GM19463 (cell line): ENCODE measurements at regions not wholly inside any gene's neighbourhood (a gene's known extent, or its start where the extent isn't known, plus 50 kb on each side); places are given as distances from the start of the nearest gene placed in this dataset.
"Not testable (repeated sequence)": the region's sequence is repeated elsewhere in the genome, so short reads cannot be mapped to it uniquely, and the experiment has no call there.

Experiments used
- ATAC-seq: cut with Tn5 transposase; IDR thresholded peaks from one replicate; pipeline ENCODE4 v1.9.1; 2021; ENCODE audit warnings: mild to moderate bottlenecking, moderate library complexity; ENCODE audit not compliant: unreplicated experiment

- no peak for ATAC-seq
Measured at GRCh38 chr11:38751421-38751820, 2153.4 kb upstream of the RAG2 start.

- ATAC-seq = not testable (repeated sequence)
Measured at GRCh38 chr11:38746516-38746915, 2148.5 kb upstream of the RAG2 start.

GRCh38 chr11:38723361-38723760, 2125.3 kb upstream of the RAG2 start:
- no peak for ATAC-seq

GRCh38 chr11:38721586-38722315, 2123.7 kb upstream of the RAG2 start:
- ATAC-seq = no peak

GRCh38 chr11:38718659-38719058, 2120.6 kb upstream of the RAG2 start:
- no peak for ATAC-seq

- ATAC-seq = no peak
Measured at GRCh38 chr11:38718049-38718448, 2120.0 kb upstream of the RAG2 start.

- no peak for ATAC-seq
Measured at GRCh38 chr11:38711110-38711509, 2113.1 kb upstream of the RAG2 start.

- ATAC-seq = no peak
Measured at GRCh38 chr11:38710262-38710661, 2112.2 kb upstream of the RAG2 start.

GRCh38 chr11:38700111-38700510, 2102.1 kb upstream of the RAG2 start:
- no peak for ATAC-seq

GRCh38 chr11:38693306-38693705, 2095.3 kb upstream of the RAG2 start:
- ATAC-seq = no peak

- ATAC-seq = not testable (repeated sequence)
Measured at GRCh38 chr11:38690211-38690610, 2092.2 kb upstream of the RAG2 start.

GRCh38 chr11:38687008-38687407, 2089.0 kb upstream of the RAG2 start:
- ATAC-seq = no peak

- ATAC-seq = no peak
Measured at GRCh38 chr11:38683484-38683883, 2085.4 kb upstream of the RAG2 start.

GRCh38 chr11:38680746-38681145, 2082.7 kb upstream of the RAG2 start:
- ATAC-seq = no peak

GRCh38 chr11:38680166-38680565, 2082.1 kb upstream of the RAG2 start:
- ATAC-seq = no peak

GRCh38 chr11:38672445-38672844, 2074.4 kb upstream of the RAG2 start:
- no peak for ATAC-seq

GRCh38 chr11:38667359-38667758, 2069.3 kb upstream of the RAG2 start:
- no peak for ATAC-seq

- no peak for ATAC-seq
Measured at GRCh38 chr11:38648604-38649003, 2050.6 kb upstream of the RAG2 start.

GRCh38 chr11:38646382-38646781, 2048.3 kb upstream of the RAG2 start:
- ATAC-seq = no peak

- ATAC-seq = no peak
Measured at GRCh38 chr11:38640854-38641253, 2042.8 kb upstream of the RAG2 start.

GRCh38 chr11:38612701-38613100, 2014.7 kb upstream of the RAG2 start:
- ATAC-seq = no peak

GRCh38 chr11:38601371-38601770, 2003.3 kb upstream of the RAG2 start:
- ATAC-seq = not testable (repeated sequence)

GRCh38 chr11:38598418-38598817, 2000.4 kb upstream of the RAG2 start:
- no peak for ATAC-seq
